ENCODE measurements at regions not wholly inside any gene's neighbourhood (a gene's known extent, or its start where the extent isn't known, plus 50 kb on each side); places are given as distances from the start of the nearest gene placed in this dataset.
A peak's percentile ranks its signal among the peaks of the same experiment; 100 is the strongest.

DNA sequence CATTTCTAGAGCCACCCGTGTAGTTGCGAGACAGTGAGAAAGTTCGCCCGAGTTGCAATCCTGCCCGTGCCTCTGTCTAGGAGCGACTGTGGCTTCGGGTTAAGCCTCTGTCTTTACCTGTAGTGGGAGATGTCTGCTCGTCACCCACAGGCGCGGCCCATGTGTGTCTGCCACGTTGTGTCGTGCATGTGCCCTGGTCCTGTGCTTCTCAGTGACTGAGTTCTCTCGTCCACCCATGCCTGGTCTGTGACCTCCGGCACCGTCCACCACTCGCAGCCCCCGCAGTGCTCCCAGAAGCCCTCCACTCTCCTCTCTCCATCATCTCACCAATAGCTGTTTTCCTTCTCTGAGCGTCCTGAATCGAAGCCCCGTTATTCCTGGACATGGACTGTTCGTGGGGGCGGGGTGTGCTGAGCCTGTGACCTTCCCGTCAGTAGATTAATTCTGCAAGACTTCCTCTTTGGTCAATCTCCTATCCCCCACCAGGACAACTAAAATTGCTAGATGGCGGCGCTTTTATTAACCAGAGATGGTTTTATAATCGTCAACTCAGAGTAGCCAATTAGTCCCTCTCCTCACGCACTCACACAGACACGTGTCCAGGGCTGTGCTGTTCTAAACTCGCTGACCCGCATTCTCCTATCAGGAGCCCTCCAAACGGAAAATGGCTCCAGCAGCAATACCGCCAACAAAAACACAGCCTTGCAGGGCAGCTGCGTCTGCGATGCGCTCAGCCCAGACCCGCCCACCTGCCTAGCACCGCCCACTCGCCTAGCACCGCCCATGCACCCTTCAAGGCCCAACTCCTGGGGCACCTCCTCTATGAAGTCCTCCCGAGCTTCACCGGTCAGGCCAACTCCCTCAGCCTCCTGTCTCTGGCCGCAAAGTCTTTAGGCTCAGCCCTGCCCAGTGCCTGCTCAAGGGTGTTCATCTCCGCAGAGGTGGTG is 119.4 kb downstream of the TWIST2 start:
- DNase-seq (ENCODE audit: low read depth, low spot score) = no peak
- TF ChIP-seq, protein P1, sequence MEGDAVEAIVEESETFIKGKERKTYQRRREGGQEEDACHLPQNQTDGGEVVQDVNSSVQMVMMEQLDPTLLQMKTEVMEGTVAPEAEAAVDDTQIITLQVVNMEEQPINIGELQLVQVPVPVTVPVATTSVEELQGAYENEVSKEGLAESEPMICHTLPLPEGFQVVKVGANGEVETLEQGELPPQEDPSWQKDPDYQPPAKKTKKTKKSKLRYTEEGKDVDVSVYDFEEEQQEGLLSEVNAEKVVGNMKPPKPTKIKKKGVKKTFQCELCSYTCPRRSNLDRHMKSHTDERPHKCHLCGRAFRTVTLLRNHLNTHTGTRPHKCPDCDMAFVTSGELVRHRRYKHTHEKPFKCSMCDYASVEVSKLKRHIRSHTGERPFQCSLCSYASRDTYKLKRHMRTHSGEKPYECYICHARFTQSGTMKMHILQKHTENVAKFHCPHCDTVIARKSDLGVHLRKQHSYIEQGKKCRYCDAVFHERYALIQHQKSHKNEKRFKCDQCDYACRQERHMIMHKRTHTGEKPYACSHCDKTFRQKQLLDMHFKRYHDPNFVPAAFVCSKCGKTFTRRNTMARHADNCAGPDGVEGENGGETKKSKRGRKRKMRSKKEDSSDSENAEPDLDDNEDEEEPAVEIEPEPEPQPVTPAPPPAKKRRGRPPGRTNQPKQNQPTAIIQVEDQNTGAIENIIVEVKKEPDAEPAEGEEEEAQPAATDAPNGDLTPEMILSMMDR (IDR thresholded peaks at IDR 0.05; ENCODE audit: insufficient read depth, low read length, missing control alignments) = no peak
- no peak overlapping the region for H3K4me3 ChIP-seq (ENCODE audit: low read depth, low read length)
- ChIA-PET POLR2A (no interaction called here), CTCF (interaction anchor here (0.7 to 2.9 kb wide), 6 partner anchors 11 to 182 kb away, joined by 3 to 29 read pairs (median 6); partner anchors contain the start of gene TWIST2)

DNA sequence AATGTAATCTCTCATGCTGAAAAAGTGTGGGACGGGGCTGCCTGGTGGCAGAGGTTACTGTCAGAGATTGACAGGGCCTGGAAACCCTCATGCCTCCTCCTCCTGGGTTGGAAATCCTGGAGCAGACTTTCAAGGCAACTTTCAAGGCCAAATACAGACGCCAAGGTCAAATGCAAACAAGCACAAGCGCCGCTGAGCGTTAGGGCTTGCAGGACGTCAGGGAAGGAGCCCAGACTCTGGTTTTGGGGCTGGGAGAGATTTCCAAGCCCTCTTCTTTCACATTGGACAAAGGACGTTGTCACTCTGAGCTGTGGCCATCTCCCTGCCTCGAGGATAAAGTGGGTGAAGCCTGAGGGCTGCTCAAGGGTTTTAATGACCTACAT is 120.1 kb downstream of the TWIST2 start:
- ChIA-PET CTCF (interaction anchor here (1.1 to 2.9 kb wide), 10 partner anchors 8 to 183 kb away, joined by 3 to 29 read pairs (median 6); partner anchors contain the start of gene TWIST2), POLR2A (no interaction called here)
- TF ChIP-seq, protein P1 (IDR thresholded peaks at IDR 0.05; ENCODE audit: insufficient read depth, low read length, missing control alignments) = no peak
- H3K4me3 ChIP-seq (ENCODE audit: low read depth, low read length) = no peak overlapping the region
- DNase-seq (ENCODE audit: low read depth, low spot score) = no peak

DNA sequence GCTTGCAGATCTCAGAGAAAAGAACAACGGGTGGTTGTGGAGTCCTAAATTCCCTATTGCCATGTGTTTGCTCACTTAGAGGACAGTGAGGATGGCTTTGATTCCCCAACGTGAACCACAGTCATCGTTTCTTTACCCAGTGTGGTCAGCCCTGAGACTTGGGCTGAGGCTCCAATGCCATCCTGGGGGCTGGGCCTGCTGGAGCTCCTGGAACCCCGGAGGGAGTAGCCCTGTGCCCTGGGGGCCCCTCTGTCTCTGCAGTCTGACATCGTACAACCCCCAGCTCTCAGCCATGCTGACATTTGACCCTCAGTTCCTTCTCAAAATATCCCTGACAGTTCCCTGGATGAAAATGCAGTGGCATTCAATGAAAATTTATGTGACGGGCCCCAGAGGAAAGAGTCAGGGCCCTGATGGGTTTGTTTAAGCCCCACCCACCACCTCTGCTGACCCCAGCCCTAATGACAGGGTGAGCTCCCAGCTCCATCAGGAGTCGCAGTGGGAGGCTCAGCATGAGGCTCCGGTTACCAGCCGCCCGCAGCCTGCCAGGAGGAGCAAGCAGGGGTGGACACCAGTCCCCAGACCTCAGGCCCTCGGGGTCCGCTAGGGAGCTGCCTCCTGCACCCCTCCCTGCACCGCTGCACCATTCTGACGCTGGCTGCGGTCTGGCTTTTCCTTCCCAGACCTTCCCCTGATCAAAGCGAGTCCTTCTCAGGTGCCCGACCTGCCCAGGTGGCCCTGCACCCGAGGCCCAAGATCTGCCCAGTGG is 120.9 kb downstream of the TWIST2 start:
- CTCF ChIA-PET = interaction anchor here (1.0 to 2.9 kb wide), 12 partner anchors 9 to 598 kb away, joined by 3 to 29 read pairs (median 5); partner anchors contain the start of gene TWIST2
- POLR2A ChIA-PET = no interaction called here
- TF ChIP-seq, protein P1 (IDR thresholded peaks at IDR 0.05; ENCODE audit: insufficient read depth, low read length, missing control alignments) = no peak

DNA sequence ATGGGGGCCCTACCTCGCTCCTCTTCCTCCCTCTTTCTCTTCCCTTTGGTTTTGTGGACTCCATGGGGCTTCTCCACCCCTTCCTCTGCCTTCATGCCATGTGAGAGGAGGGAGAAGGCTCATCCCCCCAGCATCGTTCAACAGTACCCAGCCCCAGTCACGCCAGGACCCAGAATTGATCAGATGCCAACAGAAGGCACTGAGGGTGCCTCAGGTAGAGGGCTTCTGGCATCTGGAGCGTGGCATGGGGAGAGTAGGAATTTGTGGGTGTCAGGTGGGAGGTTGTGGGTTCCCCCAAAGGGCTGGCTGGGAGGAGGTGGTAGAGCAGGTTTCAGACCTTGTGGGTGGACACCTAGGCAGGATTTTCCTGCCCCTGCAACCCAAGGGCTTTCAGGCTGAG is 122.0 kb downstream of the TWIST2 start:
- CTCF ChIA-PET = interaction anchor here (1.1 to 2.9 kb wide), 4 partner anchors 13 to 121 kb away, joined by 5 to 29 read pairs (median 10); partner anchors contain the start of gene TWIST2
- no peak for DNase-seq (ENCODE audit: low read depth, low spot score)
- TF ChIP-seq, protein P1 (IDR thresholded peaks at IDR 0.05; ENCODE audit: insufficient read depth, low read length, missing control alignments) = no peak
- POLR2A ChIA-PET = no interaction called here
- H3K4me3 ChIP-seq (ENCODE audit: low read depth, low read length) = no peak overlapping the region

More for the DNA sequence above, 120.9 kb downstream of the TWIST2 start:
- H3K4me3 ChIP-seq (ENCODE audit: low read depth, low read length) = no peak overlapping the region
- no peak for DNase-seq (ENCODE audit: low read depth, low spot score)

DNA sequence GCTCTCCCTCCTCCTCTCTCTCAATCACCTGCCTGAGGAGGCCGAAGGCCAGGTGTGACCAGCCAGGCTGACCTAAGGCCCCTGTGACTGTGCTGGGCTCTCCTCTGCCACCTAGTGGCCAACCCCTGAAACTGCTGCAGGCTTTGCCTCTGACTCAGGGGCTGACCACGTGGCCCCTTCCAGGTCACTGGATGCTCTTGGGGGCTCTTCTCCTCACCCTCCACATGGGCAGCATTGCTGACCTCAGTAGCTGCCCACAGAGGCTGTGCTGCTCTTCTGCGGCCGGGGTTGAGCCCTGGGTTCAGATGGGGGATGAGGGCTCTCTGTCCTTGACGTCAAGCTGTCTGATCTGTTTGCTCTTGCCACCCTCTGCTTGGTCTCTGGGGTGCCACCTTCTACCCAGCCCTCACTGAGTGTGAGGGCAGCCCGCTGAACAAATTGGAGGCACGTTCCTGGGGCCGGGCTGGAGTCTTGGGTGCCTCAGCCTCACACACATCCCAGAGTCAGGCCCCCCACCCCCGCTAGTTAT is 122.7 kb downstream of the TWIST2 start:
- H3K4me3 ChIP-seq (ENCODE audit: low read depth, low read length) = no peak overlapping the region
- CTCF ChIA-PET = interaction anchor here (0.7 to 6.1 kb wide), 16 partner anchors 11 to 133 kb away, joined by 3 to 67 read pairs (median 4); no protein-coding TSS in a partner anchor
- POLR2A ChIA-PET = no interaction called here
- DNase-seq (ENCODE audit: low read depth, low spot score) = no peak
- TF ChIP-seq, protein P1 (IDR thresholded peaks at IDR 0.05; ENCODE audit: insufficient read depth, low read length, missing control alignments) = peak; percentile 99

Measured in AG04449 (cell line).